H1 (cell line): ENCODE measurements at regions not wholly inside any gene's neighbourhood (a gene's known extent, or its start where the extent isn't known, plus 50 kb on each side); places are given as distances from the start of the nearest gene placed in this dataset.

Experiments
- CHD1 ChIP-seq: IDR thresholded peaks from 2 replicates; pipeline ENCODE4 v1.6.1; 2012; ENCODE audit warnings: low read depth, low read length, improper control_type of control experiment
- CHD7 ChIP-seq: fragments of 300-600 bp; sonication (generic); IDR thresholded peaks from 2 replicates; pipeline ENCODE4 v1.7.1; 2012; ENCODE audit warnings: low read length, moderate library complexity, mild to moderate bottlenecking, inconsistent platforms; ENCODE audit not compliant: insufficient replicate concordance
- E2F6 ChIP-seq: IDR thresholded peaks from 2 replicates; pipeline ENCODE4 v1.6.1; 2012; ENCODE audit warnings: inconsistent platforms
- JUN ChIP-seq: IDR thresholded peaks from 2 replicates; pipeline ENCODE4 v1.6.1; 2011; ENCODE audit warnings: low read depth, mild to moderate bottlenecking, improper control_type of control experiment, low read length
- KDM1A ChIP-seq: fragments of 200-600, 300-600 bp; sonication (generic); IDR thresholded peaks from 2 replicates; pipeline ENCODE4 v1.7.1; 2016; ENCODE audit warnings: mild to moderate bottlenecking, low read length, borderline replicate concordance
- KDM5A ChIP-seq: fragments of 200-600 bp; IDR thresholded peaks from 2 replicates; pipeline ENCODE4 v1.7.1; 2012; ENCODE audit warnings: mild to moderate bottlenecking, low read length, inconsistent platforms, mixed read lengths
- NRF1 ChIP-seq: IDR thresholded peaks from 2 replicates; pipeline ENCODE4 v1.6.1; 2011; ENCODE audit warnings: mild to moderate bottlenecking, low read depth, low read length, improper control_type of control experiment
- POLR2A ChIP-seq, 2 experiments: IDR thresholded peaks; 1 replicate in 1 of 2; 2 replicates in 1 of 2; pipeline ENCODE4 v1.6.1; 2011; ENCODE audit warnings: low read depth in 2 of 2, low read length in 2 of 2, mild to moderate bottlenecking in 2 of 2; ENCODE audit errors: control extremely low read depth in 1 of 2
- RXRA ChIP-seq: IDR thresholded peaks from 2 replicates; pipeline ENCODE4 v1.6.1; 2011; ENCODE audit warnings: low read depth, mild to moderate bottlenecking, low read length, moderate library complexity; ENCODE audit not compliant: insufficient read depth
- SP1 ChIP-seq: IDR thresholded peaks from 2 replicates; pipeline ENCODE4 v1.6.1; 2011; ENCODE audit warnings: low read depth, low read length
- TAF7 ChIP-seq: optimal IDR thresholded peaks from 2 replicates; pipeline ENCODE3; 2011; ENCODE audit warnings: low read depth, mild to moderate bottlenecking, inconsistent platforms, low read length, moderate library complexity, borderline replicate concordance

- TF ChIP-seq CHD7: no peak
- no peak for TF ChIP-seq CHD1
- no peak for TF ChIP-seq JUN
- no peak for TF ChIP-seq RXRA
- no peak for TF ChIP-seq TAF7
- no peak for TF ChIP-seq NRF1
- no peak for TF ChIP-seq POLR2A (IDR thresholded peaks at IDR 0.05; ENCODE audit: control extremely low read depth in 1 of 2, low read depth in 2 of 2, low read length in 2 of 2)
- no peak for TF ChIP-seq KDM1A
- no peak for TF ChIP-seq SP1
- TF ChIP-seq KDM5A: no peak
- TF ChIP-seq E2F6: no peak
These were observed 251.4 kb downstream of the MSRB3 start (continued) for GRCh38 chr12:65529771-65530435.
